K562 (cell line): ENCODE measurements at regions not wholly inside any gene's neighbourhood (a gene's known extent, or its start where the extent isn't known, plus 50 kb on each side); places are given as distances from the start of the nearest gene placed in this dataset.
A peak's percentile ranks its signal among the peaks of the same experiment; 100 is the strongest.

Source experiments
- ATAC-seq: fragments of 200-7000 bp; cut with Tn5 transposase; 3 replicates; pipeline ENCODE4 v1.9.1; 2020; ENCODE audit warnings: moderate library complexity
- BruUV-seq: library from RNA; stranded (reverse); fragments of 400-500 nt; replicated peaks from 2 replicates; lab custom pipeline; 2021; lab: Mats Ljungman, UMichigan
- CTCF ChIA-PET: fragments of 300-600 bp; formaldehyde crosslinking; extraction: SDS; loops from one replicate; lab custom pipeline; 2021; ENCODE audit warnings: low intra/inter-chr PET ratio; lab: Yijun Ruan, JAX
- POLR2A ChIA-PET: fragments of 300-600, 350-650 bp; sonication (Branson Sonifier 250); formaldehyde crosslinking; extraction: SDS; loops from one replicate; lab custom pipeline; 2021; ENCODE audit warnings: antibody characterized with exemption, inconsistent platforms; lab: Yijun Ruan, JAX
- DNase-seq, 4 experiments: peaks; one replicate each; pipeline versions ENCODE4 v3.0.0 to v3.0.0-alpha.2; 2011 to 2018; ENCODE audit warnings: low spot score in 3 of 4, mixed read lengths in 3 of 4; ENCODE audit errors: extremely low read depth in 1 of 4
- FAIRE-seq: peaks from 2 replicates; lab custom pipeline; 2011; peaks lifted over from hg19 to GRCh38; lab: Jason Lieb, UNC
- H2AFZ ChIP-seq: 2 replicates; pipeline ENCODE4 v1.6.0; 2011; ENCODE audit warnings: low read depth, low read length, control low read depth, inconsistent platforms
- H3K27ac ChIP-seq: fragments of 200-600 bp; 3 replicates; pipeline ENCODE4 v1.8.0; 2011; ENCODE audit warnings: low read depth, mild to moderate bottlenecking, control low read depth, inconsistent platforms, low read length, moderate library complexity, mixed read lengths; ENCODE audit errors: extremely low read depth
- H3K27me3 ChIP-seq, 2 experiments: fragments of 300-600 bp in 1 of 2; 2 replicates in 1 of 2; 3 replicates in 1 of 2; pipeline versions ENCODE4 v1.6.0 to v1.8.0; 2011; ENCODE audit warnings: inconsistent platforms in 2 of 2, low read length in 2 of 2, mild to moderate bottlenecking in 1 of 2, mixed read lengths in 1 of 2, moderate library complexity in 1 of 2; ENCODE audit not compliant: control insufficient read depth in 2 of 2, insufficient read depth in 2 of 2
- H3K36me3 ChIP-seq: fragments of 300-600 bp; 3 replicates; pipeline ENCODE4 v1.8.0; 2011; ENCODE audit warnings: mild to moderate bottlenecking, low read length, inconsistent platforms; ENCODE audit not compliant: control insufficient read depth, insufficient read depth
- H3K4me1 ChIP-seq, 2 experiments: fragments of 200-600 bp in 1 of 2; replicated peaks in 1 of 2; 2 replicates in 1 of 2; 3 replicates in 1 of 2; pipeline versions ENCODE4 v1.5.1 to v1.8.0; 2011; ENCODE audit warnings: inconsistent platforms in 2 of 2, low read length in 2 of 2, mild to moderate bottlenecking in 1 of 2, mixed read lengths in 1 of 2, moderate library complexity in 1 of 2; ENCODE audit not compliant: control insufficient read depth in 2 of 2, insufficient read depth in 2 of 2
- H3K4me2 ChIP-seq: 2 replicates; pipeline ENCODE4 v1.6.1; 2011; ENCODE audit warnings: low read length, control low read depth, inconsistent platforms, mixed read lengths; ENCODE audit not compliant: insufficient read depth
- H3K4me3 ChIP-seq: fragments of 200-600 bp; sonication (generic), shearing (Covaris generic); 2 replicates; pipeline ENCODE4 v1.5.1; 2016; ENCODE audit warnings: control low read depth, inconsistent platforms
- H3K79me2 ChIP-seq: fragments of 200-600 bp; 3 replicates; pipeline ENCODE4 v1.8.0; 2011; ENCODE audit warnings: low read length, inconsistent platforms; ENCODE audit not compliant: control insufficient read depth, insufficient read depth
- H3K9ac ChIP-seq, 2 experiments: 2 replicates each; pipeline versions ENCODE4 v1.6.0 to v1.6.1; 2011; ENCODE audit warnings: low read depth in 2 of 2, low read length in 2 of 2, control low read depth in 1 of 2, inconsistent platforms in 1 of 2, mild to moderate bottlenecking in 1 of 2, mixed read lengths in 1 of 2; ENCODE audit not compliant: insufficient read depth in 1 of 2
- H3K9me1 ChIP-seq: one replicate; pipeline ENCODE4 v1.6.0; 2011; ENCODE audit warnings: inconsistent platforms, mild to moderate bottlenecking, low read length, moderate library complexity; ENCODE audit not compliant: control insufficient read depth, insufficient read depth
- H3K9me3 ChIP-seq: replicated peaks from 2 replicates; pipeline ENCODE4 v1.5.1; 2011; ENCODE audit warnings: low read depth, low read length, inconsistent platforms; ENCODE audit not compliant: control insufficient read depth, insufficient read depth
- H4K20me1 ChIP-seq: replicated peaks from 2 replicates; pipeline ENCODE4 v1.6.1; 2011; ENCODE audit warnings: low read length, inconsistent platforms, mixed read lengths; ENCODE audit not compliant: control insufficient read depth, insufficient read depth
- DMBX1 ChIP-seq: fragments of 250-450 bp; sonication (Bioruptor Pico); IDR thresholded peaks from 2 replicates; pipeline ENCODE4 v1.8.0; 2022; ENCODE audit warnings: inconsistent platforms, mild to moderate bottlenecking, moderate library complexity, borderline replicate concordance
- EZH2 ChIP-seq: IDR thresholded peaks from 2 replicates; pipeline ENCODE4 v1.6.1; 2012; ENCODE audit warnings: low read depth, mild to moderate bottlenecking, inconsistent platforms, low read length, borderline replicate concordance
- FOSL1 ChIP-seq: fragments of 200-800 bp; sonication (Bioruptor generic); conservative IDR thresholded peaks from 2 replicates; pipeline ENCODE4 v1.6.1; 2016; ENCODE audit warnings: missing genetic modification characterization, missing compliant biosample characterization
- PHB ChIP-seq: fragments of 250-450 bp; sonication (Bioruptor Pico); IDR thresholded peaks from 2 replicates; pipeline ENCODE4 v1.5.0; 2021
- RAD51 ChIP-seq: fragments of 450-650 bp; IDR thresholded peaks from 2 replicates; pipeline ENCODE4 v1.7.1; 2016; ENCODE audit warnings: low read depth, mild to moderate bottlenecking, borderline replicate concordance
- RBM15 ChIP-seq: fragments of 200-400 bp; formaldehyde crosslinking; IDR thresholded peaks from 2 replicates; pipeline ENCODE4 v1.6.1; 2018; ENCODE audit warnings: mild to moderate bottlenecking, low read length, moderate library complexity; ENCODE audit not compliant: insufficient read depth
- RFX1 ChIP-seq: fragments of 450-650 bp; IDR thresholded peaks from 2 replicates; pipeline ENCODE4 v1.6.1; 2016; ENCODE audit warnings: mild to moderate bottlenecking, moderate library complexity
- THRAP3 ChIP-seq: fragments of 450-650 bp; IDR thresholded peaks from 2 replicates; pipeline ENCODE4 v1.6.1; 2016; ENCODE audit warnings: mild to moderate bottlenecking, inconsistent platforms, borderline replicate concordance
- ZNF512 ChIP-seq: IDR thresholded peaks from 2 replicates; pipeline ENCODE4 v1.6.1; 2016; ENCODE audit warnings: missing genetic modification characterization, missing compliant biosample characterization
- WGBS: fragments of 100-300 bp; shearing (Covaris generic); methylation state at CpG from one replicate; pipeline ENCODE4 v1.1.6; 2016; ENCODE audit warnings: low coverage, mixed read lengths; ENCODE audit not compliant: insufficient coverage; ENCODE audit errors: missing lambda C conversion rate; 5-methylcytosine and 5-hydroxymethylcytosine counted together
- in situ Hi-C: fragments of 300-500 bp; cut with MboI; formaldehyde crosslinking; loops from 4 replicates; pipeline ENCODE4 v1.15.0; 2018; ENCODE audit warnings: inconsistent platforms, mixed read lengths
- intact Hi-C: fragments of 100-400 bp; cut with micrococcal nuclease; formaldehyde crosslinking; loops from 2 replicates; pipeline ENCODE4 v1.14.2; 2022

GRCh38 chr13:59483501-59484145, 680.1 kb downstream of the DIAPH3 start:
- Histone ChIP-seq H3K4me3 (no peak overlapping the region), H3K9me1 (no peaks in the 10 kb centered on the region), H3K9me3 (no peaks in the 10 kb centered on the region), H3K79me2 (no peaks in the 10 kb centered on the region), H3K27me3 (no peaks in the 10 kb centered on the region; a peak in 2 of 5 replicates), H3K27ac (no peak overlapping the region), H3K36me3 (no peaks in the 10 kb centered on the region)
- in situ Hi-C loops = no loop called here
- CTCF ChIA-PET = no interaction called here
- no TSS peak for BruUV-seq
- 0% methylated on average over 5 of the region's 5 CpGs for WGBS
- FAIRE-seq = no peak
- TF ChIP-seq FOSL1 (tag) (peak; percentile 36; the same call in 1 of the 2 replicates), PHB (CRISPR knock-in tag) (no peak)
- TF ChIP-seq, all 486 proteins: peak for 1
- DNase-seq = no peak
- no peak for ATAC-seq
- Histone ChIP-seq H3K9ac (no peak overlapping the region), H3K4me2 (no peak overlapping the region), H3K4me1 (no peaks in the 10 kb centered on the region; a peak in 1 of 5 replicates), H2AFZ (no peak overlapping the region), H4K20me1 (no peaks in the 10 kb centered on the region)
- POLR2A ChIA-PET = interaction anchor here (0.7 to 1.0 kb wide), 3 partner anchors 9 to 180 kb away, joined by 3 to 4 read pairs (median 3); no protein-coding TSS in a partner anchor
- intact Hi-C loops = no loop called here

- Histone ChIP-seq H2AFZ (no peak overlapping the region), H3K9ac (no peak overlapping the region), H3K27ac (no peak overlapping the region), H3K9me3 (no peaks in the 10 kb centered on the region), H3K27me3 (no peaks in the 10 kb centered on the region), H3K79me2 (no peaks in the 10 kb centered on the region), H3K9me1 (no peaks in the 10 kb centered on the region), H4K20me1 (no peaks in the 10 kb centered on the region), H3K4me2 (no peak overlapping the region), H3K4me3 (no peak overlapping the region), H3K4me1 (no peaks in the 10 kb centered on the region; a peak in 1 of 5 replicates), H3K36me3 (no peaks in the 10 kb centered on the region)
- BruUV-seq = no TSS peak
- no peak for ATAC-seq
- no peak for FAIRE-seq
- TF ChIP-seq DMBX1 (CRISPR knock-in tag) (no peak), RFX1 (no peak), RBM15 (no peak), RAD51 (no peak), EZH2 (no peak), THRAP3 (no peak), ZNF512 (tag) (no peak)
- in situ Hi-C loops (no loop called here), intact Hi-C loops (no loop called here)
- ChIA-PET CTCF (no interaction called here), POLR2A (no interaction called here)
- 4% methylated on average over 3 of the region's 3 CpGs for WGBS
- DNase-seq = no peak
Measured at GRCh38 chr13:59487883-59488282, 675.8 kb downstream of the DIAPH3 start.
